Caco-2 (cell line): ENCODE measurements at regions not wholly inside any gene's neighbourhood (a gene's known extent, or its start where the extent isn't known, plus 50 kb on each side); places are given as distances from the start of the nearest gene placed in this dataset.

Source experiments
- BruUV-seq: library from RNA; stranded (reverse); fragments of 400-500 nt; replicated peaks from 2 replicates; lab custom pipeline; 2021; lab: Mats Ljungman, UMichigan
- CTCF ChIA-PET: fragments of 300-600 bp; sonication (Branson Sonifier 250); formaldehyde crosslinking; loops from one replicate; lab custom pipeline; 2022; ENCODE audit warnings: antibody characterized with exemption; lab: Charles Lee
- POLR2A ChIA-PET: fragments of 300-600 bp; sonication (Branson Sonifier 250); formaldehyde crosslinking; loops from one replicate; lab custom pipeline; 2022; ENCODE audit warnings: antibody characterized with exemption; lab: Charles Lee
- DNase-seq, 2 experiments: peaks; one replicate each; pipeline versions ENCODE4 v3.0.0 to v3.0.0-alpha.2; 2020 to 2022
- H3K27me3 ChIP-seq: replicated peaks from 2 replicates; pipeline ENCODE4 v1.6.0; 2011; ENCODE audit warnings: low read length; ENCODE audit not compliant: control insufficient read depth, insufficient read depth
- H3K36me3 ChIP-seq: 2 replicates; pipeline ENCODE4 v1.5.1; 2011; ENCODE audit warnings: low read length; ENCODE audit not compliant: control insufficient read depth, insufficient read depth
- H3K4me1 ChIP-seq: fragments of 250-450 bp; sonication (Bioruptor Pico); 2 replicates; pipeline ENCODE4 v1.5.1; 2020; ENCODE audit warnings: mild to moderate bottlenecking
- H3K4me3 ChIP-seq: 2 replicates; pipeline ENCODE4 v1.5.1; 2011; ENCODE audit warnings: low read depth, mild to moderate bottlenecking, control low read depth, low read length
- H3K9me3 ChIP-seq: fragments of 250-450 bp; sonication (Bioruptor Pico); 2 replicates; pipeline ENCODE4 v1.5.1; 2020; ENCODE audit warnings: mild to moderate bottlenecking, moderate library complexity
- H3K27ac Mint-ChIP-seq: one replicate; pipeline ENCODE4 v1.8.0; 2022; ENCODE audit warnings: mixed read lengths; ENCODE audit not compliant: unreplicated experiment
- H3K27me3 Mint-ChIP-seq: one replicate; pipeline ENCODE4 v1.8.0; 2022; ENCODE audit warnings: mixed read lengths; ENCODE audit not compliant: insufficient read depth, unreplicated experiment
- H3K36me3 Mint-ChIP-seq: one replicate; pipeline ENCODE4 v1.8.0; 2022; ENCODE audit warnings: mild to moderate bottlenecking, mixed read lengths; ENCODE audit not compliant: insufficient read depth, unreplicated experiment
- H3K4me1 Mint-ChIP-seq: one replicate; pipeline ENCODE4 v1.8.0; 2022; ENCODE audit warnings: low read depth, mixed read lengths; ENCODE audit not compliant: unreplicated experiment
- H3K4me3 Mint-ChIP-seq: one replicate; pipeline ENCODE4 v1.8.0; 2022; ENCODE audit warnings: mild to moderate bottlenecking, moderate library complexity, mixed read lengths; ENCODE audit not compliant: unreplicated experiment
- H3K9me3 Mint-ChIP-seq: one replicate; pipeline ENCODE4 v1.8.0; 2022; ENCODE audit warnings: mixed read lengths; ENCODE audit not compliant: unreplicated experiment
- intact Hi-C: fragments of 100-400 bp; cut with micrococcal nuclease; formaldehyde crosslinking; loops from one replicate; pipeline ENCODE4 v1.10.0; 2022; ENCODE audit not compliant: unreplicated experiment
- microRNA-seq: library from miRNA; unstranded; fragments of <30 nt; microRNA quantifications from one replicate; pipeline ENCODE4 v1.2.0, GENCODE V29; 2022
- TF ChIP-seq, protein P1 (sequence below), 2 experiments: fragments of 200-600 bp in 1 of 2; IDR thresholded peaks; 1 replicate in 1 of 2; 2 replicates in 1 of 2; pipeline versions ENCODE4 v1.5.1 to v1.8.0; 2011 to 2022; ENCODE audit warnings: antibody characterized with exemption in 1 of 2, control low read depth in 1 of 2, inconsistent platforms in 1 of 2, low read depth in 1 of 2, low read length in 1 of 2, mild to moderate bottlenecking in 1 of 2, moderate library complexity in 1 of 2; ENCODE audit not compliant: insufficient read depth in 1 of 2, severe bottlenecking in 1 of 2, unreplicated experiment in 1 of 2

DNA sequence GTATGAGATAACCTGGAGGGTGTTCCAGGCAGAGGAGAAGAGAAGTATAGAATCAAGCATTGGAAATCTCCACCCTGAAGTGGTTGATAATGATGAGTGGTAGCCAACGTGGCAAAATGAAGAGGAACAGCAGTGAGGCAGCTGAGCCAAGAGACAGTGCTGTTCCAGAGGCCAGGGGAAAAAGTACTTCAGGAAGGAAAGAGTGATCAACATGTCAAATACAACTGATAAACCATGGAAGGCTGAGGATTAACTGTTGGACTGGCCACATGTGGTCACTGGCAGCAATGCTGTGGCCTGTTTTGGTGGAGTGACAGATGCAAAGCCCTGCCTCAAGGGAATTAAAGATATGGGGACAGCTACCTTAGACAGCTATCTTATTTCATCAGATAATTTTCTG, 51.9 kb upstream of the RMP24 start:
- no TSS peak for BruUV-seq
- intact Hi-C loops = no loop called here
- no peak overlapping the region for H3K4me3 Mint-ChIP-seq
- Histone ChIP-seq H3K27me3 (no peaks in the 10 kb centered on the region), H3K4me1 (no peaks in the 10 kb centered on the region), H3K36me3 (no peaks in the 10 kb centered on the region), H3K9me3 (no peaks in the 10 kb centered on the region), H3K4me3 (no peak overlapping the region)
- CTCF ChIA-PET = no interaction called here
- no peaks in the 10 kb centered on the region for H3K36me3 Mint-ChIP-seq
- no peaks in the 10 kb centered on the region for H3K4me1 Mint-ChIP-seq
- no peaks in the 10 kb centered on the region for H3K9me3 Mint-ChIP-seq
- no peak for DNase-seq
- no peak overlapping the region for H3K27ac Mint-ChIP-seq
- H3K27me3 Mint-ChIP-seq = peaks cover 2% of the 10 kb centered on the region
- TF ChIP-seq, protein P1, sequence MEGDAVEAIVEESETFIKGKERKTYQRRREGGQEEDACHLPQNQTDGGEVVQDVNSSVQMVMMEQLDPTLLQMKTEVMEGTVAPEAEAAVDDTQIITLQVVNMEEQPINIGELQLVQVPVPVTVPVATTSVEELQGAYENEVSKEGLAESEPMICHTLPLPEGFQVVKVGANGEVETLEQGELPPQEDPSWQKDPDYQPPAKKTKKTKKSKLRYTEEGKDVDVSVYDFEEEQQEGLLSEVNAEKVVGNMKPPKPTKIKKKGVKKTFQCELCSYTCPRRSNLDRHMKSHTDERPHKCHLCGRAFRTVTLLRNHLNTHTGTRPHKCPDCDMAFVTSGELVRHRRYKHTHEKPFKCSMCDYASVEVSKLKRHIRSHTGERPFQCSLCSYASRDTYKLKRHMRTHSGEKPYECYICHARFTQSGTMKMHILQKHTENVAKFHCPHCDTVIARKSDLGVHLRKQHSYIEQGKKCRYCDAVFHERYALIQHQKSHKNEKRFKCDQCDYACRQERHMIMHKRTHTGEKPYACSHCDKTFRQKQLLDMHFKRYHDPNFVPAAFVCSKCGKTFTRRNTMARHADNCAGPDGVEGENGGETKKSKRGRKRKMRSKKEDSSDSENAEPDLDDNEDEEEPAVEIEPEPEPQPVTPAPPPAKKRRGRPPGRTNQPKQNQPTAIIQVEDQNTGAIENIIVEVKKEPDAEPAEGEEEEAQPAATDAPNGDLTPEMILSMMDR (IDR thresholded peaks at IDR 0.05; ENCODE audit: insufficient read depth in 1 of 2, low read depth in 1 of 2, low read length in 1 of 2, severe bottlenecking in 1 of 2, unreplicated experiment in 1 of 2) = no peak
- POLR2A ChIA-PET = no interaction called here

Small RNA genes lying in the stretch of these regions (microRNA-seq; reads per million reads assigned to microRNA genes)
- 5.4 reads per million, percentile 35 among the genes with 10 or more reads in this experiment for gene MIR187
